K562 (cell line): ENCODE measurements at regions not wholly inside any gene's neighbourhood (a gene's known extent, or its start where the extent isn't known, plus 50 kb on each side); places are given as distances from the start of the nearest gene placed in this dataset.

ENCODE experiments used
- ATAC-seq: fragments of 200-7000 bp; cut with Tn5 transposase; 3 replicates; pipeline ENCODE4 v1.9.1; 2020; ENCODE audit warnings: moderate library complexity
- BruUV-seq: library from RNA; stranded (reverse); fragments of 400-500 nt; replicated peaks from 2 replicates; lab custom pipeline; 2021; lab: Mats Ljungman, UMichigan
- CTCF ChIA-PET: fragments of 300-600 bp; formaldehyde crosslinking; extraction: SDS; loops from one replicate; lab custom pipeline; 2021; ENCODE audit warnings: low intra/inter-chr PET ratio; lab: Yijun Ruan, JAX
- POLR2A ChIA-PET: fragments of 300-600, 350-650 bp; sonication (Branson Sonifier 250); formaldehyde crosslinking; extraction: SDS; loops from one replicate; lab custom pipeline; 2021; ENCODE audit warnings: antibody characterized with exemption, inconsistent platforms; lab: Yijun Ruan, JAX
- DNase-seq, 4 experiments: peaks; one replicate each; pipeline versions ENCODE4 v3.0.0 to v3.0.0-alpha.2; 2011 to 2018; ENCODE audit warnings: low spot score in 3 of 4, mixed read lengths in 3 of 4; ENCODE audit errors: extremely low read depth in 1 of 4
- FAIRE-seq: peaks from 2 replicates; lab custom pipeline; 2011; peaks lifted over from hg19 to GRCh38; lab: Jason Lieb, UNC
- H2AFZ ChIP-seq: 2 replicates; pipeline ENCODE4 v1.6.0; 2011; ENCODE audit warnings: low read depth, low read length, control low read depth, inconsistent platforms
- H3K27ac ChIP-seq: fragments of 200-600 bp; 3 replicates; pipeline ENCODE4 v1.8.0; 2011; ENCODE audit warnings: low read depth, mild to moderate bottlenecking, control low read depth, inconsistent platforms, low read length, moderate library complexity, mixed read lengths; ENCODE audit errors: extremely low read depth
- H3K27me3 ChIP-seq, 2 experiments: fragments of 300-600 bp in 1 of 2; 2 replicates in 1 of 2; 3 replicates in 1 of 2; pipeline versions ENCODE4 v1.6.0 to v1.8.0; 2011; ENCODE audit warnings: inconsistent platforms in 2 of 2, low read length in 2 of 2, mild to moderate bottlenecking in 1 of 2, mixed read lengths in 1 of 2, moderate library complexity in 1 of 2; ENCODE audit not compliant: control insufficient read depth in 2 of 2, insufficient read depth in 2 of 2
- H3K36me3 ChIP-seq: fragments of 300-600 bp; 3 replicates; pipeline ENCODE4 v1.8.0; 2011; ENCODE audit warnings: mild to moderate bottlenecking, low read length, inconsistent platforms; ENCODE audit not compliant: control insufficient read depth, insufficient read depth
- H3K4me1 ChIP-seq, 2 experiments: fragments of 200-600 bp in 1 of 2; replicated peaks in 1 of 2; 2 replicates in 1 of 2; 3 replicates in 1 of 2; pipeline versions ENCODE4 v1.5.1 to v1.8.0; 2011; ENCODE audit warnings: inconsistent platforms in 2 of 2, low read length in 2 of 2, mild to moderate bottlenecking in 1 of 2, mixed read lengths in 1 of 2, moderate library complexity in 1 of 2; ENCODE audit not compliant: control insufficient read depth in 2 of 2, insufficient read depth in 2 of 2
- H3K4me2 ChIP-seq: 2 replicates; pipeline ENCODE4 v1.6.1; 2011; ENCODE audit warnings: low read length, control low read depth, inconsistent platforms, mixed read lengths; ENCODE audit not compliant: insufficient read depth
- H3K4me3 ChIP-seq: fragments of 200-600 bp; sonication (generic), shearing (Covaris generic); 2 replicates; pipeline ENCODE4 v1.5.1; 2016; ENCODE audit warnings: control low read depth, inconsistent platforms
- H3K79me2 ChIP-seq: fragments of 200-600 bp; 3 replicates; pipeline ENCODE4 v1.8.0; 2011; ENCODE audit warnings: low read length, inconsistent platforms; ENCODE audit not compliant: control insufficient read depth, insufficient read depth
- H3K9ac ChIP-seq, 2 experiments: 2 replicates each; pipeline versions ENCODE4 v1.6.0 to v1.6.1; 2011; ENCODE audit warnings: low read depth in 2 of 2, low read length in 2 of 2, control low read depth in 1 of 2, inconsistent platforms in 1 of 2, mild to moderate bottlenecking in 1 of 2, mixed read lengths in 1 of 2; ENCODE audit not compliant: insufficient read depth in 1 of 2
- H3K9me1 ChIP-seq: one replicate; pipeline ENCODE4 v1.6.0; 2011; ENCODE audit warnings: inconsistent platforms, mild to moderate bottlenecking, low read length, moderate library complexity; ENCODE audit not compliant: control insufficient read depth, insufficient read depth
- H3K9me3 ChIP-seq: replicated peaks from 2 replicates; pipeline ENCODE4 v1.5.1; 2011; ENCODE audit warnings: low read depth, low read length, inconsistent platforms; ENCODE audit not compliant: control insufficient read depth, insufficient read depth
- H4K20me1 ChIP-seq: replicated peaks from 2 replicates; pipeline ENCODE4 v1.6.1; 2011; ENCODE audit warnings: low read length, inconsistent platforms, mixed read lengths; ENCODE audit not compliant: control insufficient read depth, insufficient read depth
- CTBP1 ChIP-seq: fragments of 450-650 bp; IDR thresholded peaks from 2 replicates; pipeline ENCODE4 v1.6.1; 2016; ENCODE audit warnings: borderline replicate concordance
- ETS1 ChIP-seq: conservative IDR thresholded peaks from 2 replicates; pipeline ENCODE4 v1.6.1; 2011; ENCODE audit warnings: low read depth, mild to moderate bottlenecking, low read length; ENCODE audit not compliant: control insufficient read depth
- GATA2 ChIP-seq: sonication (generic); formaldehyde crosslinking; IDR thresholded peaks from 2 replicates; pipeline ENCODE4 v1.4.0; 2020; ENCODE audit warnings: mild to moderate bottlenecking, missing genetic modification reagents
- GTF2B ChIP-seq: IDR thresholded peaks from 2 replicates; pipeline ENCODE4 v1.6.1; 2011; ENCODE audit not compliant: insufficient read length; ENCODE audit errors: extremely low read depth
- KAT7 ChIP-seq: sonication (generic); formaldehyde crosslinking; IDR thresholded peaks from 2 replicates; pipeline ENCODE4 v1.8.0; 2022; ENCODE audit warnings: missing genetic modification reagents, mild to moderate bottlenecking, borderline replicate concordance
- MBD2 ChIP-seq: sonication (generic); IDR thresholded peaks from 2 replicates; pipeline ENCODE4 v1.6.1; 2016; ENCODE audit warnings: low read depth, borderline replicate concordance
- NCOR1 ChIP-seq: fragments of 450-650 bp; IDR thresholded peaks from 2 replicates; pipeline ENCODE4 v1.6.1; 2016; ENCODE audit warnings: mild to moderate bottlenecking, moderate library complexity
- PTTG1 ChIP-seq: fragments of 450-650 bp; IDR thresholded peaks from 2 replicates; pipeline ENCODE4 v1.6.1; 2016; ENCODE audit warnings: low read depth, mild to moderate bottlenecking, missing genetic modification characterization, missing compliant biosample characterization
- RNF2 ChIP-seq: sonication (generic); IDR thresholded peaks from 2 replicates; pipeline ENCODE4 v1.6.1; 2016
- SIN3A ChIP-seq, 2 experiments: fragments of 150-350 bp in 1 of 2; IDR thresholded peaks; 2 replicates each; pipeline ENCODE4 v1.6.1; 2011 to 2016; ENCODE audit warnings: borderline replicate concordance in 2 of 2, low read depth in 2 of 2, low read length in 2 of 2, mild to moderate bottlenecking in 2 of 2, moderate library complexity in 2 of 2; ENCODE audit not compliant: control insufficient read depth in 1 of 2
- TEAD4 ChIP-seq, 2 experiments: sonication (generic) in 1 of 2; formaldehyde crosslinking in 1 of 2; IDR thresholded peaks; 2 replicates each; pipeline versions ENCODE4 v1.6.1 to v1.8.0; 2012 to 2022; ENCODE audit warnings: borderline replicate concordance in 1 of 2, inconsistent platforms in 1 of 2, low read length in 1 of 2, mild to moderate bottlenecking in 1 of 2, missing genetic modification reagents in 1 of 2
- WHSC1 ChIP-seq: IDR thresholded peaks from one replicate; pipeline ENCODE4 v1.6.1; 2012; ENCODE audit warnings: low read length, control low read depth, inconsistent platforms
- ZNF121 ChIP-seq: sonication (generic); formaldehyde crosslinking; conservative IDR thresholded peaks from 2 replicates; pipeline ENCODE4 v1.8.0; 2022; ENCODE audit warnings: missing genetic modification reagents
- WGBS: fragments of 100-300 bp; shearing (Covaris generic); methylation state at CpG from one replicate; pipeline ENCODE4 v1.1.6; 2016; ENCODE audit warnings: low coverage, mixed read lengths; ENCODE audit not compliant: insufficient coverage; ENCODE audit errors: missing lambda C conversion rate; 5-methylcytosine and 5-hydroxymethylcytosine counted together
- in situ Hi-C: fragments of 300-500 bp; cut with MboI; formaldehyde crosslinking; loops from 4 replicates; pipeline ENCODE4 v1.15.0; 2018; ENCODE audit warnings: inconsistent platforms, mixed read lengths
- intact Hi-C: fragments of 100-400 bp; cut with micrococcal nuclease; formaldehyde crosslinking; loops from 2 replicates; pipeline ENCODE4 v1.14.2; 2022
- TF ChIP-seq, protein P1 (sequence below): fragments of 450-650 bp; formaldehyde crosslinking; IDR thresholded peaks from 2 replicates; pipeline ENCODE4 v1.4.0; 2020; ENCODE audit warnings: mild to moderate bottlenecking, moderate library complexity
- TF ChIP-seq, protein P2 (sequence below): sonication (generic); formaldehyde crosslinking; IDR thresholded peaks from 2 replicates; pipeline ENCODE4 v1.8.0; 2022; ENCODE audit warnings: mild to moderate bottlenecking, missing genetic modification reagents

- TF ChIP-seq ZNF121 (CRISPR knock-in tag), result no peak
- no peak for TF ChIP-seq RNF2
- no peak for TF ChIP-seq KAT7 (CRISPR knock-in tag)
- no peak for TF ChIP-seq CTBP1
- TF ChIP-seq TEAD4 (IDR thresholded peaks at IDR 0.05; ENCODE audit: low read length), result no peak
- no peak for TF ChIP-seq TEAD4 (CRISPR knock-in tag; IDR thresholded peaks at IDR 0.05; ENCODE audit: borderline replicate concordance)
- TF ChIP-seq, protein P1, sequence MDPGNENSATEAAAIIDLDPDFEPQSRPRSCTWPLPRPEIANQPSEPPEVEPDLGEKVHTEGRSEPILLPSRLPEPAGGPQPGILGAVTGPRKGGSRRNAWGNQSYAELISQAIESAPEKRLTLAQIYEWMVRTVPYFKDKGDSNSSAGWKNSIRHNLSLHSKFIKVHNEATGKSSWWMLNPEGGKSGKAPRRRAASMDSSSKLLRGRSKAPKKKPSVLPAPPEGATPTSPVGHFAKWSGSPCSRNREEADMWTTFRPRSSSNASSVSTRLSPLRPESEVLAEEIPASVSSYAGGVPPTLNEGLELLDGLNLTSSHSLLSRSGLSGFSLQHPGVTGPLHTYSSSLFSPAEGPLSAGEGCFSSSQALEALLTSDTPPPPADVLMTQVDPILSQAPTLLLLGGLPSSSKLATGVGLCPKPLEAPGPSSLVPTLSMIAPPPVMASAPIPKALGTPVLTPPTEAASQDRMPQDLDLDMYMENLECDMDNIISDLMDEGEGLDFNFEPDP (CRISPR knock-in tag), result no peak
- no peak for TF ChIP-seq WHSC1
- TF ChIP-seq PTTG1 (tag), result no peak
- no peak for TF ChIP-seq NCOR1
- TF ChIP-seq MBD2, result no peak
- TF ChIP-seq, protein P2, sequence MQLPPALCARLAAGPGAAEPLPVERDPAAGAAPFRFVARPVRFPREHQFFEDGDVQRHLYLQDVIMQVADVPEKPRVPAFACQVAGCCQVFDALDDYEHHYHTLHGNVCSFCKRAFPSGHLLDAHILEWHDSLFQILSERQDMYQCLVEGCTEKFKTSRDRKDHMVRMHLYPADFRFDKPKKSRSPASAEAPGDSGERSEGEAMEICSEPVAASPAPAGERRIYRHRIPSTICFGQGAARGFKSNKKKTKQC (CRISPR knock-in tag), result no peak
- TF ChIP-seq GTF2B, result no peak
- no peak for TF ChIP-seq GATA2 (CRISPR knock-in tag)
- TF ChIP-seq ETS1, result no peak
- no peak for TF ChIP-seq SIN3A (IDR thresholded peaks at IDR 0.05; ENCODE audit: borderline replicate concordance in 2 of 2, control insufficient read depth in 1 of 2, low read depth in 2 of 2, low read length in 2 of 2)
- Histone ChIP-seq H3K9me3 (no peaks in the 10 kb centered on the region), H3K4me1 (peaks cover 0 to 12% of the 10 kb centered on the region in 2 experiments; a peak in 4 of 5 replicates), H3K9ac (no peak overlapping the region), H3K27me3 (no peaks in the 10 kb centered on the region), H3K27ac (no peak overlapping the region), H3K36me3 (no peaks in the 10 kb centered on the region), H3K4me2 (no peak overlapping the region), H3K79me2 (no peaks in the 10 kb centered on the region), H4K20me1 (no peaks in the 10 kb centered on the region), H2AFZ (no peak overlapping the region), H3K4me3 (no peak overlapping the region), H3K9me1 (no peaks in the 10 kb centered on the region)
- FAIRE-seq (no peak), DNase-seq (no peak), ATAC-seq (no peak)
- ChIA-PET POLR2A (no interaction called here), CTCF (no interaction called here)
- intact Hi-C loops, result no loop called here
- in situ Hi-C loops, result loop anchor here (5.0 kb wide), 1 partner anchor 57 kb away; no protein-coding TSS in a partner anchor
- no TSS peak for BruUV-seq
- 15% methylated on average over 5 of the region's 9 CpGs for WGBS
Observed at GRCh38 chr1:55425310-55425930, 210.3 kb upstream of the USP24 start.
